Esophagus squamous epithelium (tissue), 5 donors: ENCODE measurements at regions not wholly inside any gene's neighbourhood (a gene's known extent, or its start where the extent isn't known, plus 50 kb on each side); places are given as distances from the start of the nearest gene placed in this dataset.

Experiments used
- DNase-seq: peaks from one replicate; lab custom pipeline; 2025; lab: John Stamatoyannopoulos, UW
- H3K27ac ChIP-seq, 4 donors: fragments of 200-600 bp; sonication (generic); one replicate each; pipeline ENCODE4 v1.5.1; 2016 to 2019; ENCODE audit warnings: mild to moderate bottlenecking in 1 of 4
- H3K27me3 ChIP-seq, 4 donors: fragments of 200-600 bp; sonication (generic); 1 replicate in 3 of 4; 2 replicates in 1 of 4; pipeline versions ENCODE4 v1.5.1 to v1.6.0; 2017 to 2021; ENCODE audit warnings: antibody characterized with exemption in 1 of 4
- H3K36me3 ChIP-seq, 3 donors: fragments of 200-600 bp; sonication (generic); one replicate each; pipeline ENCODE4 v1.5.1; 2016 to 2019
- H3K4me1 ChIP-seq, 3 donors: fragments of 200-600 bp; sonication (generic); one replicate each; pipeline ENCODE4 v1.5.1; 2017 to 2019
- H3K4me3 ChIP-seq, 4 donors: fragments of 200-600 bp; sonication (generic); 1 replicate in 3 of 4; 2 replicates in 1 of 4; pipeline ENCODE4 v1.5.1; 2016 to 2019; ENCODE audit warnings: mild to moderate bottlenecking in 2 of 4, moderate library complexity in 1 of 4
- H3K9me3 ChIP-seq, 3 donors: fragments of 200-600 bp; sonication (generic); one replicate each; pipeline ENCODE4 v1.5.1; 2016 to 2019
- POLR2A ChIP-seq, 4 donors: fragments of 450-650 bp; IDR thresholded peaks; one replicate each; pipeline ENCODE4 v1.6.1; 2017; ENCODE audit warnings: antibody characterized with exemption in 4 of 4, mild to moderate bottlenecking in 4 of 4, moderate library complexity in 3 of 4
- WGBS, 2 donors: methylation state at CpG; one replicate each; pipeline ENCODE4 v1.1.5; 2018; 5-methylcytosine and 5-hydroxymethylcytosine counted together
- intact Hi-C: fragments of 100-400 bp; cut with DNase I; formaldehyde crosslinking; loops from one replicate; pipeline ENCODE4 v1.15.0; 2022
- TF ChIP-seq, protein P1 (sequence below), 6 experiments: fragments of 450-650 bp in 4 of 6; fragments of 200-600 bp in 2 of 6; sonication (generic) in 2 of 6; IDR thresholded peaks; one replicate each; pipeline ENCODE4 v1.5.1; 2016 to 2019; ENCODE audit warnings: antibody characterized with exemption in 6 of 6, mild to moderate bottlenecking in 4 of 6, moderate library complexity in 4 of 6
- donor health status: DM: yes; HTN: yes; CAD: no.

DNA sequence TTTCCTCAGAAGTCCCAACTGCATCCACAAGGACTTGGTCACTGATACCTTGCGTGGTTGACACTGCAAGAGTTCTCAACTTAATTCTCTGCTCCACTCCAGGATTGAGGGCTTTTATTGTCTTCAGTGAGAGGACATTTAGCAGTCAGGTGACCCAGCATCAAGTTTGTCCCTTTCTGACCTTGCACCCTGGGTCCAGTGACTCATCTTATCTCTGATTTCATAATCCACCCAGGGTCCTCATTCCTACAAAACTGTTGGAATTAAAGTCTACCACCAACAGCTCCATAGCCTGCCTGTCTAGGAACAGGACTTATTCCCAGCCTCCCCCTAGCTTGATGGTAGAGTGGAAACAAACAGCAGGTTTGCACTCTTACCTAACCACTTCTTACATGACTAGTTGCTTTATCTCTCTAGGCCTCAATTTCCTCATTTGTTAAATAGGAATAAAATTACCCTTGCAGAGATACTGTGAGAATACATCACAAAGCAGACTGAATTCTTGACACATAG is 151.3 kb upstream of the LPP start:
- intact Hi-C loops = no loop called here
- 88 to 100% methylated on average over 1 of the region's 1 CpG for WGBS, 2 donors
- no peak overlapping the region for H3K4me3 ChIP-seq
- no peaks in the 10 kb centered on the region for H3K9me3 ChIP-seq
- no peak for TF ChIP-seq POLR2A (IDR thresholded peaks at IDR 0.05)
- TF ChIP-seq, protein P1, sequence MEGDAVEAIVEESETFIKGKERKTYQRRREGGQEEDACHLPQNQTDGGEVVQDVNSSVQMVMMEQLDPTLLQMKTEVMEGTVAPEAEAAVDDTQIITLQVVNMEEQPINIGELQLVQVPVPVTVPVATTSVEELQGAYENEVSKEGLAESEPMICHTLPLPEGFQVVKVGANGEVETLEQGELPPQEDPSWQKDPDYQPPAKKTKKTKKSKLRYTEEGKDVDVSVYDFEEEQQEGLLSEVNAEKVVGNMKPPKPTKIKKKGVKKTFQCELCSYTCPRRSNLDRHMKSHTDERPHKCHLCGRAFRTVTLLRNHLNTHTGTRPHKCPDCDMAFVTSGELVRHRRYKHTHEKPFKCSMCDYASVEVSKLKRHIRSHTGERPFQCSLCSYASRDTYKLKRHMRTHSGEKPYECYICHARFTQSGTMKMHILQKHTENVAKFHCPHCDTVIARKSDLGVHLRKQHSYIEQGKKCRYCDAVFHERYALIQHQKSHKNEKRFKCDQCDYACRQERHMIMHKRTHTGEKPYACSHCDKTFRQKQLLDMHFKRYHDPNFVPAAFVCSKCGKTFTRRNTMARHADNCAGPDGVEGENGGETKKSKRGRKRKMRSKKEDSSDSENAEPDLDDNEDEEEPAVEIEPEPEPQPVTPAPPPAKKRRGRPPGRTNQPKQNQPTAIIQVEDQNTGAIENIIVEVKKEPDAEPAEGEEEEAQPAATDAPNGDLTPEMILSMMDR (IDR thresholded peaks at IDR 0.05) = no peak
- peaks cover 0 to under 1% (median 0%) of the 10 kb centered on the region in 4 donors for H3K27me3 ChIP-seq
- no peak overlapping the region for H3K27ac ChIP-seq
- H3K36me3 ChIP-seq = no peaks in the 10 kb centered on the region
- no peak for DNase-seq
- H3K4me1 ChIP-seq = peaks cover 0 to 24% (median 0%) of the 10 kb centered on the region in 3 donors

DNA sequence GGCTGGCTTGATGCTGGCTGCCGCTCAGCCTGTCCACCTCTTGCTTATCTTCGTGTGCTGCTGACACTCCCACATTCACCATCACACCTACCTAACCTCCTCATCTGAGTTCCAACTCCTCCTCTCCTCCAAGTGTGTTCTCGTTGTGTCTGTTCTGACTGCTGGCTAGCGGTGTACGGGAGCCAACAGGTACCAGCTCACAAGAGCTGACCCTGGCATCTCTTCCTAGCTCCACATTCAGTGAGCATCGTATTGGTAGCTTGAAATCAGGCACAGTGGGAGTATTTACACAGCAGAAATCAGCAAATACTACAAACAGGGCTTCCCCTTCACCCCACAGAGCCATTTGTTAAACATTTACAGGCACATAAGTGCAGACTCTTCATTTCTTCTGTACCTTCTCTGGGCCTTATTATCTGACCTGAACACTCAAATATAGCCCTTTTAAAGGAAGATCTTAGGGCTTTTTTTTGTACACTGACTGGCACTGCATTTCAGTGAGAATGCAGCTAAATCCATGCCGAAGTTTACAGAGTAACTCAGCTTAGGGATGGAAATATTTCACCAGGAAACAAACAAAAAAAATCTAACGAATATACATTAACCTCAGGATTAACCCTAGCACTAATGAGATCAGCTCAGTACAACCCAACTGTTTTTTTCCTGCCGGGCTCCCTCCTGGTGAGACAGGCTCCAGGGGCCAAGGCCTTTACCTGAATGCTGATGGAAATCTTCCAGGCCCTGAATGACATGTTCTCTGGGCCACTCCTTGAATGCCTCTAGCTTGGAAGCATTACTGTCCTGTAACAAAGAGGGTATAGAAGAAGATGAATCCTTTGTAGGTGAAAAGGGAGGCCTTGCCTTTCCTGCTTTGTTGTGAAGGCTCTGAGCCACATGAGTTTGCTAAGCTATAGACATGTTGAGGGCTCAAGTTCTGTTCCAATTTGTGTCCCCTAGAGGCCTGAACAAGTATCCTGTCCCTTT is 150.5 kb upstream of the LPP start:
- Histone ChIP-seq H3K27ac (no peak overlapping the region), H3K4me3 (no peak overlapping the region), H3K27me3 (no peaks in the 10 kb centered on the region), H3K36me3 (no peaks in the 10 kb centered on the region), H3K4me1 (peaks cover 0 to 24% (median 0%) of the 10 kb centered on the region in 3 donors), H3K9me3 (no peaks in the 10 kb centered on the region)
- WGBS, 2 donors = 67 to 85% methylated on average over 8 to 9 of the region's 9 CpGs
- intact Hi-C loops = no loop called here
- TF ChIP-seq, protein P1 (IDR thresholded peaks at IDR 0.05) = no peak
- no peak for TF ChIP-seq POLR2A (IDR thresholded peaks at IDR 0.05)
- DNase-seq = no peak

DNA sequence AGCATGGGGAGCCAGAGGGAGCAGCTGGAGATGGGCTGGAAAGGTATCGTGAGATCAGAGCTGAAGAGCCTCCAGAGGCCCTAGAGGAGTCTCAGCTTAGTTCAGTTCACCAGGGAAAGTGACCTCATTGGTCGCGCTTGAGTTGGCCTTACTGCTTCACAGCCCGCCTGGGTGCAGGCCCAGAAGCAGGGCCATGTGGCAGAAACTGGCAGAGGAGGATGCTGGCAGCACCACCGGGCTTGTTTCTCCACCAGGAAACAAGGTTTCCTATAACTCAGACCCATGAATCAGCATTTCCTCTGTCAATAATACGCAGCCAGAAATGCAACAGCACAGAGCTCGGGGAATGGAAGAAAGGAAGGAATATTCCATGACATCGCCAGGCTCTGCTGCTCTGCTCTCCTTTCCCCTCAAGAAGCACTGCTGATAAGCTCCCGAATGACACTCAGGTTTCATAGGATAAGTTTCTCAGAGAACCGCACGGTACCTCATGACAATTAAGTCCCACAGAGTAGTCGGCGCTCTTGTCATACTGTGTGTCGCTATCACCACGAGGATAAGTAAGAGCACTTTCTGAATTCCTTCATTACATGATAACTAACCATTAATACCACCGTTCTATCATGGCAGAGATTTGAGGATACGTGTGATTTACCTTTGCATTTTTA is 147.1 kb upstream of the LPP start:
- WGBS, 2 donors = 71 to 74% methylated on average over 15 to 17 of the region's 17 CpGs
- Histone ChIP-seq H3K27me3 (no peaks in the 10 kb centered on the region), H3K4me1 (peaks cover 0 to 18% (median 0%) of the 10 kb centered on the region in 3 donors), H3K4me3 (no peak overlapping the region), H3K9me3 (no peaks in the 10 kb centered on the region), H3K36me3 (no peaks in the 10 kb centered on the region), H3K27ac (no peak overlapping the region)
- TF ChIP-seq, protein P1 (IDR thresholded peaks at IDR 0.05) = no peak
- TF ChIP-seq POLR2A (IDR thresholded peaks at IDR 0.05) = no peak
- no peak for DNase-seq
- intact Hi-C loops = no loop called here

DNA sequence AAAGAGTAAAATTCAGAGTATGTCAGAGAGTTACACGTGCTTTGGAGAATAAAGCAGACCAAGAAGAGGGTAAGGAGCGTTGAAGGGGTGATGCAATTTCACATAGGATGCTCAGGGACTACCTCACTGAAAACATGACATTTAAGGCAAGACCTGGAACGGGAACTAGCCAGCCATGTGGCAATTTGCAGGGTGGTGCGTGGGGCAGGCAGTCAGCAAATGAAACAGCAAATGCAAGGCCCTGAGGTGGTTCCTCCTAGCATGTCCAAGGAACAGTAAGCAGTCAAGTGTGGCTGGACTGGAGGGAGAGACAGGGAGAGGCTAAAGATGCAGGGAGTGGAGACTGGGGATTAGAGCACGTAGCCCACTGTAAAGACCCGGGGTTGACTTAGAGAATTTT is 146.1 kb upstream of the LPP start:
- H3K9me3 ChIP-seq = no peaks in the 10 kb centered on the region
- no peaks in the 10 kb centered on the region for H3K36me3 ChIP-seq
- no peak for DNase-seq
- no peak overlapping the region for H3K27ac ChIP-seq
- WGBS, 2 donors = 82 to 85% methylated on average over 6 of the region's 6 CpGs
- H3K4me1 ChIP-seq = peaks cover 0 to 18% (median 0%) of the 10 kb centered on the region in 3 donors
- no peaks in the 10 kb centered on the region for H3K27me3 ChIP-seq
- no peak for TF ChIP-seq POLR2A (IDR thresholded peaks at IDR 0.05)
- TF ChIP-seq, protein P1 (IDR thresholded peaks at IDR 0.05) = no peak
- intact Hi-C loops = no loop called here
- H3K4me3 ChIP-seq = no peak overlapping the region
